H1 (cell line): ENCODE measurements at regions not wholly inside any gene's neighbourhood (a gene's known extent, or its start where the extent isn't known, plus 50 kb on each side); places are given as distances from the start of the nearest gene placed in this dataset.
A peak's percentile ranks its signal among the peaks of the same experiment; 100 is the strongest.

Experiments
- CTCF ChIA-PET: fragments of 300-600 bp; sonication (Branson Sonifier 250); formaldehyde crosslinking; loops from one replicate; lab custom pipeline; 2021; ENCODE audit not compliant: partially characterized antibody; lab: Charles Lee
- POLR2A ChIA-PET: fragments of 300-600 bp; sonication (Branson Sonifier 250); formaldehyde crosslinking; loops from one replicate; lab custom pipeline; 2021; ENCODE audit warnings: inconsistent platforms; ENCODE audit not compliant: partially characterized antibody; lab: Charles Lee
- DNase-seq, 2 experiments: peaks; one replicate each; pipeline versions ENCODE4 v3.0.0 to v3.0.0-alpha.2; 2010 to 2022; ENCODE audit warnings: low spot score in 2 of 2, low read depth in 1 of 2, mixed read lengths in 1 of 2
- FAIRE-seq: peaks from 2 replicates; lab custom pipeline; 2011; peaks lifted over from hg19 to GRCh38; lab: Jason Lieb, UNC
- H2AFZ ChIP-seq: 2 replicates; pipeline ENCODE4 v1.8.1; 2012; ENCODE audit warnings: low read length, inconsistent platforms
- H2AK5ac ChIP-seq: 2 replicates; pipeline ENCODE4 v1.6.1; 2013; ENCODE audit warnings: low read depth, low read length
- H2BK120ac ChIP-seq: replicated peaks from 2 replicates; pipeline ENCODE3; 2013; ENCODE audit warnings: low read depth, low read length, inconsistent platforms
- H2BK12ac ChIP-seq: 2 replicates; pipeline ENCODE4 v1.6.1; 2013; ENCODE audit warnings: low read depth, low read length
- H2BK15ac ChIP-seq: 2 replicates; pipeline ENCODE4 v1.6.1; 2013; ENCODE audit warnings: low read length
- H2BK20ac ChIP-seq: 2 replicates; pipeline ENCODE4 v1.6.1; 2013; ENCODE audit warnings: low read length
- H2BK5ac ChIP-seq: 2 replicates; pipeline ENCODE4 v1.6.1; 2013; ENCODE audit warnings: low read depth, low read length
- H3K14ac ChIP-seq: 2 replicates; pipeline ENCODE4 v1.6.1; 2013; ENCODE audit warnings: inconsistent platforms; ENCODE audit not compliant: insufficient read length
- H3K18ac ChIP-seq: 2 replicates; pipeline ENCODE4 v1.6.1; 2013; ENCODE audit warnings: low read length; ENCODE audit errors: extremely low read depth
- H3K23ac ChIP-seq: 2 replicates; pipeline ENCODE4 v1.6.1; 2013; ENCODE audit warnings: inconsistent platforms; ENCODE audit not compliant: insufficient read length
- H3K23me2 ChIP-seq: 2 replicates; pipeline ENCODE4 v1.6.1; 2013; ENCODE audit warnings: low read depth, low read length
- H3K27ac ChIP-seq: 2 replicates; pipeline ENCODE4 v1.6.1; 2011; ENCODE audit warnings: low read depth, low read length, inconsistent platforms
- H3K27me3 ChIP-seq, 4 experiments: replicated peaks in 1 of 4; 1 replicate in 1 of 4; 2 replicates in 3 of 4; pipeline versions ENCODE4 v1.6.1 to v1.8.1; 2011 to 2013; ENCODE audit warnings: low read length in 3 of 4, mild to moderate bottlenecking in 3 of 4, inconsistent platforms in 2 of 4, mixed read lengths in 2 of 4, moderate library complexity in 1 of 4; ENCODE audit not compliant: control insufficient read depth in 3 of 4, insufficient read depth in 3 of 4; ENCODE audit errors: extremely low read depth in 1 of 4
- H3K36me3 ChIP-seq, 4 experiments: 2 replicates each; pipeline versions ENCODE4 v1.6.1 to v1.8.1; 2011 to 2013; ENCODE audit warnings: mild to moderate bottlenecking in 4 of 4, low read length in 3 of 4, moderate library complexity in 2 of 4, control low read depth in 1 of 4, inconsistent platforms in 1 of 4; ENCODE audit not compliant: insufficient read depth in 4 of 4, control insufficient read depth in 2 of 4
- H3K4ac ChIP-seq: replicated peaks from 2 replicates; pipeline ENCODE3; 2013; ENCODE audit warnings: low read length, low read depth, mixed read lengths, inconsistent platforms; ENCODE audit not compliant: insufficient read length
- H3K4me1 ChIP-seq, 4 experiments: replicated peaks in 1 of 4; 1 replicate in 1 of 4; 2 replicates in 3 of 4; pipeline versions ENCODE4 v1.6.1 to v1.8.1; 2011 to 2013; ENCODE audit warnings: low read length in 3 of 4, inconsistent platforms in 2 of 4, mixed read lengths in 1 of 4; ENCODE audit not compliant: insufficient read depth in 4 of 4, control insufficient read depth in 3 of 4
- H3K4me2 ChIP-seq, 2 experiments: 2 replicates each; pipeline versions ENCODE4 v1.6.1 to v1.8.1; 2011 to 2013; ENCODE audit warnings: low read depth in 2 of 2, low read length in 2 of 2, control low read depth in 1 of 2, inconsistent platforms in 1 of 2, mild to moderate bottlenecking in 1 of 2; ENCODE audit not compliant: insufficient read depth in 1 of 2
- H3K4me3 ChIP-seq, 4 experiments: fragments of 200-600, 300-600 bp in 1 of 4; sonication (generic), shearing (Covaris generic), sonication (Bioruptor Twin) in 1 of 4; 2 replicates each; pipeline versions ENCODE4 v1.5.1 to v1.8.1; 2011 to 2016; ENCODE audit warnings: low read length in 4 of 4, low read depth in 3 of 4, control low read depth in 2 of 4, inconsistent platforms in 2 of 4, mild to moderate bottlenecking in 2 of 4, mixed read lengths in 1 of 4, moderate library complexity in 1 of 4; ENCODE audit not compliant: insufficient read depth in 2 of 4; ENCODE audit errors: extremely low read depth in 1 of 4
- H3K56ac ChIP-seq: replicated peaks from 2 replicates; pipeline ENCODE3; 2013; ENCODE audit warnings: low read depth, mild to moderate bottlenecking, mixed read lengths, low read length, inconsistent platforms; ENCODE audit not compliant: insufficient read length
- H3K79me1 ChIP-seq: 2 replicates; pipeline ENCODE4 v1.6.1; 2013; ENCODE audit warnings: low read depth, low read length, control low read depth
- H3K79me2 ChIP-seq, 2 experiments: 2 replicates each; pipeline versions ENCODE4 v1.6.1 to v1.8.1; 2012 to 2013; ENCODE audit warnings: low read length in 2 of 2, mild to moderate bottlenecking in 2 of 2, inconsistent platforms in 1 of 2; ENCODE audit not compliant: insufficient read depth in 2 of 2, control insufficient read depth in 1 of 2
- H3K9ac ChIP-seq, 4 experiments: replicated peaks in 1 of 4; 1 replicate in 1 of 4; 2 replicates in 3 of 4; pipeline versions ENCODE4 v1.6.1 to v1.8.1; 2011 to 2013; ENCODE audit warnings: low read depth in 3 of 4, low read length in 3 of 4, control low read depth in 2 of 4, mild to moderate bottlenecking in 2 of 4, moderate library complexity in 2 of 4, inconsistent platforms in 1 of 4; ENCODE audit errors: extremely low read depth in 1 of 4
- H3K9me3 ChIP-seq, 2 experiments: 2 replicates each; pipeline versions ENCODE4 v1.6.1 to v1.8.1; 2012 to 2013; ENCODE audit warnings: mild to moderate bottlenecking in 2 of 2, moderate library complexity in 2 of 2, control low read depth in 1 of 2, inconsistent platforms in 1 of 2, low read depth in 1 of 2, low read length in 1 of 2, mixed read lengths in 1 of 2; ENCODE audit not compliant: insufficient read depth in 2 of 2
- H4K20me1 ChIP-seq, 2 experiments: replicated peaks in 1 of 2; 2 replicates each; pipeline versions ENCODE3 to v1.8.1; 2011 to 2013; ENCODE audit warnings: inconsistent platforms in 2 of 2, low read length in 2 of 2, mild to moderate bottlenecking in 1 of 2; ENCODE audit not compliant: insufficient read depth in 2 of 2, control insufficient read depth in 1 of 2
- H4K5ac ChIP-seq: 2 replicates; pipeline ENCODE4 v1.6.1; 2013; ENCODE audit warnings: low read length, low read depth, mixed read lengths, inconsistent platforms; ENCODE audit not compliant: insufficient read length
- H4K8ac ChIP-seq: 2 replicates; pipeline ENCODE4 v1.8.0; 2013; ENCODE audit warnings: mild to moderate bottlenecking, moderate library complexity, low read length, inconsistent platforms; ENCODE audit not compliant: insufficient read depth; ENCODE audit errors: extremely low read depth
- H4K91ac ChIP-seq: replicated peaks from 2 replicates; pipeline ENCODE3; 2013; ENCODE audit warnings: low read length, mixed read lengths, inconsistent platforms; ENCODE audit not compliant: insufficient read length
- ASH2L ChIP-seq: fragments of 200-600, 300-600 bp; sonication (generic); IDR thresholded peaks from one replicate; pipeline ENCODE4 v1.7.1; 2017; ENCODE audit warnings: low read length
- BACH1 ChIP-seq: IDR thresholded peaks from 2 replicates; pipeline ENCODE4 v1.6.1; 2012; ENCODE audit warnings: low read length, improper control_type of control experiment
- CHD1 ChIP-seq: IDR thresholded peaks from 2 replicates; pipeline ENCODE4 v1.6.1; 2012; ENCODE audit warnings: low read depth, low read length, improper control_type of control experiment
- CHD2 ChIP-seq: IDR thresholded peaks from 2 replicates; pipeline ENCODE4 v1.6.1; 2012; ENCODE audit warnings: low read length, improper control_type of control experiment
- CTBP2 ChIP-seq: IDR thresholded peaks from 2 replicates; pipeline ENCODE4 v1.7.0; 2011; ENCODE audit warnings: borderline replicate concordance, mild to moderate bottlenecking, moderate library complexity, mixed read lengths, low read length; ENCODE audit not compliant: insufficient read depth, insufficient read length
- GABPA ChIP-seq: IDR thresholded peaks from 2 replicates; pipeline ENCODE4 v1.6.1; 2011; ENCODE audit warnings: mild to moderate bottlenecking, low read length, moderate library complexity, borderline replicate concordance; ENCODE audit not compliant: insufficient read depth
- HDAC2 ChIP-seq, 2 experiments: fragments of 300-600 bp in 1 of 2; sonication (generic) in 1 of 2; IDR thresholded peaks; 2 replicates each; pipeline ENCODE4 v1.6.1; 2011 to 2012; ENCODE audit warnings: low read depth in 2 of 2, low read length in 2 of 2, mild to moderate bottlenecking in 2 of 2, moderate library complexity in 2 of 2, borderline replicate concordance in 1 of 2, inconsistent platforms in 1 of 2
- HDAC6 ChIP-seq: IDR thresholded peaks from one replicate; pipeline ENCODE4 v1.7.1; 2012; ENCODE audit warnings: low read depth, mild to moderate bottlenecking, inconsistent platforms, low read length, moderate library complexity
- PHF8 ChIP-seq: fragments of 200-600 bp; sonication (generic); conservative IDR thresholded peaks from 2 replicates; pipeline ENCODE4 v1.7.1; 2012; ENCODE audit warnings: low read depth, mild to moderate bottlenecking, inconsistent platforms, low read length, moderate library complexity
- POLR2AphosphoS5 ChIP-seq: IDR thresholded peaks from 2 replicates; pipeline ENCODE4 v1.6.1; 2011; ENCODE audit warnings: low read depth, low read length
- POU5F1 ChIP-seq: IDR thresholded peaks from 2 replicates; pipeline ENCODE4 v1.6.1; 2011; ENCODE audit warnings: low read depth, mild to moderate bottlenecking, low read length, moderate library complexity
- RAD21 ChIP-seq, 2 experiments: IDR thresholded peaks in 1 of 2; conservative IDR thresholded peaks in 1 of 2; 2 replicates each; pipeline ENCODE4 v1.6.1; 2011; ENCODE audit warnings: low read depth in 2 of 2, low read length in 2 of 2, improper control_type of control experiment in 1 of 2, inconsistent platforms in 1 of 2, mild to moderate bottlenecking in 1 of 2, moderate library complexity in 1 of 2
- SIRT6 ChIP-seq: IDR thresholded peaks from one replicate; pipeline ENCODE4 v1.7.1; 2012; ENCODE audit warnings: low read length, inconsistent platforms
- SIX5 ChIP-seq: IDR thresholded peaks from 2 replicates; pipeline ENCODE4 v1.6.1; 2011; ENCODE audit warnings: mild to moderate bottlenecking, low read depth, low read length
- WGBS, 2 experiments: shearing (Covaris generic) in 1 of 2; methylation state at CpG; one replicate each; pipeline versions ENCODE4 v1.1.6 to v1.1.7; 2013 to 2015; ENCODE audit warnings: low lambda C conversion rate in 2 of 2, mixed read lengths in 2 of 2, inconsistent platforms in 1 of 2, low coverage in 1 of 2, missing lambda C conversion rate in 1 of 2; ENCODE audit not compliant: insufficient replicate concordance in 2 of 2, insufficient coverage in 1 of 2, insufficient read length in 1 of 2; ENCODE audit errors: extremely low coverage in 1 of 2, missing lambda C conversion rate in 1 of 2; 5-methylcytosine and 5-hydroxymethylcytosine counted together

DNA sequence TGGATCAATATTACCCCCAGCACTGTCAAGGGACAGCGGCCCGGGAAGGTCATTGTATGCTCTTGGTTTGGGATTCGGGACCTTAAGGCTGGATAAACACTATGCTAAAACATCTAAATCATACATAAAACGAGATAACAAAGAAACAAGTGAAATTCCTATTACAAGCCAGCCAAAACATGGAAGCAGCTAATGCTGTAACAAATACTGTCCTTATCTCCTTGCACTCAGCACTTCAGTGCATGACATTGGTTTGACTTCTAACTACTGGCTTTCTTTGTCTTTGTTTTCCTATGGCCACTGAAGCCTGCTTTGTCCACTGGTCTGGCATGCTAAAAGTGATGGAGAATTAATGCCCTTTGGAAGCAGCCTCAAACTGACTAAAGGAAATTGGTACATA lies 516.4 kb upstream of the DPH6 start:
- no peak overlapping the region for H3K27ac ChIP-seq
- no peak overlapping the region for H3K56ac ChIP-seq
- FAIRE-seq (no peak), DNase-seq (no peak)
- no peaks in the 10 kb centered on the region for H3K79me1 ChIP-seq
- H3K4ac ChIP-seq: no peak overlapping the region
- H2BK120ac ChIP-seq: no peak overlapping the region
- CTCF ChIA-PET: interaction anchor here (0.6 to 1.1 kb wide), 2 partner anchors 10 to 387 kb away, joined by 3 read pairs; no protein-coding TSS in a partner anchor
- no peak overlapping the region for H2BK15ac ChIP-seq
- H4K91ac ChIP-seq: no peak overlapping the region
- H3K36me3 ChIP-seq: no peaks in the 10 kb centered on the region
- no peak overlapping the region for H2BK12ac ChIP-seq
- H2BK20ac ChIP-seq: no peak overlapping the region
- no peak overlapping the region for H4K8ac ChIP-seq
- POLR2A ChIA-PET: no interaction called here
- peak overlapping the region; percentile 93 for H2AFZ ChIP-seq
- no peak overlapping the region for H3K18ac ChIP-seq
- H3K27me3 ChIP-seq: no peaks in the 10 kb centered on the region
- no peaks in the 10 kb centered on the region for H3K79me2 ChIP-seq
- no peak overlapping the region for H3K9ac ChIP-seq
- no peak overlapping the region for H3K23ac ChIP-seq
- no peaks in the 10 kb centered on the region for H3K23me2 ChIP-seq
- no peaks in the 10 kb centered on the region for H3K9me3 ChIP-seq
- no peak overlapping the region for H2BK5ac ChIP-seq
- 89% methylated on average over 4 of the region's 4 CpGs; no CpG with 5 or more reads in 1 of the 2 experiments for WGBS, 2 experiments
- no peak overlapping the region for H3K4me3 ChIP-seq
- H4K5ac ChIP-seq: no peak overlapping the region
- H3K14ac ChIP-seq: no peak overlapping the region
- H2AK5ac ChIP-seq: no peak overlapping the region
- peaks cover 0 to 2% (median 0%) of the 10 kb centered on the region in 4 experiments; a peak in 1 of 7 replicates for H3K4me1 ChIP-seq
- H4K20me1 ChIP-seq: no peaks in the 10 kb centered on the region
- no peak overlapping the region for H3K4me2 ChIP-seq
- TF ChIP-seq CTBP2 (no peak), GABPA (no peak), RAD21 (IDR thresholded peaks at IDR 0.05 in 1 of 2, conservative IDR thresholded peaks at IDR 0.05 in 1 of 2; ENCODE audit: low read depth in 2 of 2, low read length in 2 of 2) (no peak), POU5F1 (no peak), CHD2 (no peak), PHF8 (no peak), HDAC2 (IDR thresholded peaks at IDR 0.05; ENCODE audit: borderline replicate concordance in 1 of 2, low read depth in 2 of 2, low read length in 2 of 2) (no peak), POLR2AphosphoS5 (no peak), CHD1 (no peak), SIRT6 (no peak), BACH1 (no peak), HDAC6 (no peak), SIX5 (no peak), ASH2L (no peak)
